Endothelial cell of umbilical vein (primary cell): ENCODE measurements at regions not wholly inside any gene's neighbourhood (a gene's known extent, or its start where the extent isn't known, plus 50 kb on each side); places are given as distances from the start of the nearest gene placed in this dataset.

Source experiments
- CTCF ChIP-seq, 2 donors: IDR thresholded peaks; 1 replicate in 1 of 2; 2 replicates in 1 of 2; pipeline ENCODE4 v1.5.1; 2011; ENCODE audit warnings: low read length in 2 of 2, mild to moderate bottlenecking in 2 of 2, moderate library complexity in 2 of 2, control low read depth in 1 of 2, inconsistent platforms in 1 of 2, low read depth in 1 of 2; ENCODE audit not compliant: insufficient read depth in 1 of 2; ENCODE audit errors: extremely low read depth in 1 of 2
- EZH2 ChIP-seq: IDR thresholded peaks from 2 replicates; pipeline ENCODE4 v1.6.1; 2012; ENCODE audit warnings: borderline replicate concordance, low read depth, mild to moderate bottlenecking, moderate library complexity, low read length, inconsistent platforms; ENCODE audit not compliant: severe bottlenecking
- FOS ChIP-seq: IDR thresholded peaks from 2 replicates; pipeline ENCODE4 v1.6.1; 2011; ENCODE audit warnings: mild to moderate bottlenecking, low read length, moderate library complexity, borderline replicate concordance; ENCODE audit not compliant: insufficient read depth
- POLR2A ChIP-seq: IDR thresholded peaks from 2 replicates; pipeline ENCODE4 v1.6.1; 2012; ENCODE audit warnings: low read depth, mild to moderate bottlenecking, control low read depth, low read length
- TF ChIP-seq, protein P1 (sequence below): IDR thresholded peaks from 2 replicates; pipeline ENCODE4 v1.6.1; 2011; ENCODE audit not compliant: insufficient read depth, insufficient read length

- TF ChIP-seq CTCF (IDR thresholded peaks at IDR 0.05; ENCODE audit: extremely low read depth in 1 of 2, insufficient read depth in 1 of 2, low read depth in 1 of 2, low read length in 2 of 2) (no peak), EZH2 (no peak), FOS (no peak), POLR2A (no peak)
- TF ChIP-seq, protein P1, sequence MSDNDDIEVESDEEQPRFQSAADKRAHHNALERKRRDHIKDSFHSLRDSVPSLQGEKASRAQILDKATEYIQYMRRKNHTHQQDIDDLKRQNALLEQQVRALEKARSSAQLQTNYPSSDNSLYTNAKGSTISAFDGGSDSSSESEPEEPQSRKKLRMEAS: no peak
These were observed 62.2 kb upstream of the INSM2 start for GRCh38 chr14:35471803-35472202.
